ENCODE measurements at regions not wholly inside any gene's neighbourhood (a gene's known extent, or its start where the extent isn't known, plus 50 kb on each side); places are given as distances from the start of the nearest gene placed in this dataset.

DNA sequence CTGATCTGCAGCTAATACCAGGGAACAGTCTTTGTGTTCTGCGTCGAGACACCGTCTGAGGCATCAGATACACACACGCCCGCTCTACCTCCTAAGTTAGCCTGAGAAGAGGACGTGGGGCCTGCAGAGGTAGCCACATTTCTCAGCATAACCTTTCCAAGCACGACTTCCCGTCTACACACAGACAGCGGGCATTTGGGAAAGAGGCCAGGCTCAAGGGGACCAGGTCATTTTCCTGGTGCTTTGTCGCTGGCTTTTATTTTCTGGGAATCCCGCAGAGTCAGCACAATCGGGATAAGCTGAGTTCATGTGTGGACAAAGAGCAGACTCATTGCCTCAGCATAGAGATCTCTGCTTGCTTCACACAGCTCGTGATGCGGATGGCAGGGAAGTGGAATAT, 72.5 kb upstream of the SMYD2 start:
- Histone ChIP-seq H3K4me3 (ENCODE audit: insufficient read depth, low read depth, low read length) (no peak overlapping the region), H3K27me3 (ENCODE audit: control insufficient read depth, insufficient read depth, low read length) (peaks cover 2% of the 10 kb centered on the region; the same call in 1 of the 2 replicates), H3K36me3 (replicated peaks; ENCODE audit: control insufficient read depth, insufficient read depth, low read length) (no peaks in the 10 kb centered on the region)
- no peak for DNase-seq

DNA sequence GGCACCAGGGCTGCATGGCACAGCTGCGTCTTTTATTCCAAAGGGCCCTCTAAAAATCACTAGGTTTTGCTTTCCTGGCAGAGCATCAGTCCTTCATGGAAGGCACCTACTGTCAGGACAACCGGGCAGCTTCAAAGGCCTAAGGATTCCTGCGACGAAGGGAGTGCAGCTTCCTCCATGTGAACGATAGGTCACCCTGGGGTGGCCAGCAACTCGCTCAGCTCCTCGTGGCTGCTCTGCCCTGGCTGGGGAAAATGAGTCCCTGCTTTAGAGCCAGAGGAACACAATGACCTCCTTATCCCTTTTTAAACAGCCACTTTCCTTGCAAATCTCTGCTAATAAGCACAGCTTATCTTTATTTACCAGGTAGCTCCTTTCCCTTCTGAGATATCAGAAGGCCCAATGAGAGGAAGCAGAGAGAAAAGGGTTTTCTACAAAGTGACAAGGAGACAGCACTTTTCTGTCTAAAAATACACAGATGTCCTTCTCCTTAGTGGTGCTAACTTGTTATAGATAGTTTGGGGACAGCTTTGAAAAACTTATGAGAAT, 71.6 kb upstream of the SMYD2 start:
- DNase-seq, result no peak

DNA sequence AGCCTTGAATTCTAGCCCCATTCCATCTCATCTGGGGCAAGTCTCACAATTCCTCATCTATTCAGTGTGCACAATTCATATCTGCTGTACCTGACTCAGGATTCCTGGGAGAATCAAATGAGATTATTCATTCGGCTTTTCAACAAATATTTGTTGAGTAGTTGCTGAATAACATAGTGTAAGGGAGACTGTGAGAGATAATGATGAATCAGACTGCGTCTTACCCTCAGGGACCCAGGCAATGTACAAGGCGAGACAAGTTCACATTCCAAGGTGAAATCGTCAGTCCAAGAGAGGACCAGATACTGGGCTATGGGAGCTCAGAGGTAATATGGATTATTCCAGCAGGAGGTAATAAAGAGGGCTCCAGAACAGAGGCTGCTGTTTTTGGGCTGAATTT, 67.8 kb upstream of the SMYD2 start:
- DNase-seq, result no peak
- Histone ChIP-seq H3K4me3 (ENCODE audit: insufficient read depth, low read depth, low read length) (no peak overlapping the region), H3K36me3 (replicated peaks; ENCODE audit: control insufficient read depth, insufficient read depth, low read length) (no peaks in the 10 kb centered on the region), H3K27me3 (ENCODE audit: control insufficient read depth, insufficient read depth, low read length) (no peaks in the 10 kb centered on the region)

More for the DNA sequence above, 71.6 kb upstream of the SMYD2 start:
- Histone ChIP-seq H3K4me3 (ENCODE audit: insufficient read depth, low read depth, low read length) (no peak overlapping the region), H3K27me3 (ENCODE audit: control insufficient read depth, insufficient read depth, low read length) (peaks cover 2% of the 10 kb centered on the region; the same call in 1 of the 2 replicates), H3K36me3 (replicated peaks; ENCODE audit: control insufficient read depth, insufficient read depth, low read length) (no peaks in the 10 kb centered on the region)

DNA sequence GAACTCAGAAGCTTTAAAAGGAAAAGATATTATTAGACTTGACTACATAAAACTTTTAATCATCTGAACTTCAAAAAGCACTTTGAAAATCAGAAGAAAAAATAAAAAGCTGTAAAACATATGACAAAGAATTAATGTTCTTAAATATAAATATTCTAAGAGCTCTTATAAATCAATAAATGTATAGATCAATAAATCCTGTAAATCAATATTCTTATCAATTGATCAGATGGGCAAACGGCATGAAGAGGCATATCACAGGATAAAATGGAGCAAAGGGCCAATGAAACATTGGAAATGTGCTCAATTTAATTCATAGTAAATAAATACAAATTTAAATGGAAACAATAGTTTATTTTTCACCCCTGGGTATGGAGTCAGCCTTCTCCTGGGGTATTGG, 66.1 kb upstream of the SMYD2 start:
- Histone ChIP-seq H3K4me3 (ENCODE audit: insufficient read depth, low read depth, low read length) (no peak overlapping the region), H3K36me3 (replicated peaks; ENCODE audit: control insufficient read depth, insufficient read depth, low read length) (no peaks in the 10 kb centered on the region), H3K27me3 (ENCODE audit: control insufficient read depth, insufficient read depth, low read length) (no peaks in the 10 kb centered on the region)
- no peak for DNase-seq

DNA sequence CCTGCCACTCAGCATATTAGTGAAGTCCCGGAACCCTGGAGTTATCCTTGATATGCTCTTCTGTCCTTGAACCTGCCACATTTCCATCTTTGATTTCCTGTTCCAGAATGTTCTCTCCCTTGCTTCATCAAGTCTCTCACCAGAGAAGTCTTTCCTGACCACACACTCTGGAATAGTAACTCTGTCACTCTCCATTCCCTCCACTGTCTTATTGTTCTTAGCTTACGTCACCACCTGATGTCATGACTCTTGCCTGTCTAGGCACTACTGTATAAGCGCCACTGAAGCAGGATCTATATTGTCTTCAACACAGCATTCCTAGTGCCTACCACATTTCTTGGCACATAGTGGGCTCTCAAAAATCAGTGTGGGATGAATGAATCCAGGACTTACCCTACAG, 65.4 kb upstream of the SMYD2 start:
- Histone ChIP-seq H3K4me3 (ENCODE audit: insufficient read depth, low read depth, low read length) (no peak overlapping the region), H3K36me3 (replicated peaks; ENCODE audit: control insufficient read depth, insufficient read depth, low read length) (no peaks in the 10 kb centered on the region), H3K27me3 (ENCODE audit: control insufficient read depth, insufficient read depth, low read length) (no peaks in the 10 kb centered on the region)
- DNase-seq, result no peak

DNA sequence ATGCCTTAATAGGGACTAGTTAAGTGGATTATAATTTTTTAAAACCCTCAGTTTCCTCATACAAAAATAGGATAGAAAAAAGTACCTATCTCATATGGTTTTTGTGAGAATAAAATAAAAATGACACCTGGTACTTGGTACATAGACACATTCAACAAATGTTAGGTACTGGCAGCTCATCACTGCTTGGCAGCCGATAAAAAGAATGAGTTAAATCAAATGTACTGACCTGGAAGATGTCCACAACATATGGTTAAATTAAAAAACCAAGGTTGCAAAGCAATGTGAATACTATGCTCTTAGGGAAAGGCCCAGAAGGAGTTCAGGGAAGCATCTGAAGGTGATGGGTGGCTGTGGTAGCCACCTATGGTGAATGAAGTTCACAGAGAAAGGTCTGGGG, 64.9 kb upstream of the SMYD2 start:
- Histone ChIP-seq H3K4me3 (ENCODE audit: insufficient read depth, low read depth, low read length) (no peak overlapping the region), H3K27me3 (ENCODE audit: control insufficient read depth, insufficient read depth, low read length) (no peaks in the 10 kb centered on the region), H3K36me3 (replicated peaks; ENCODE audit: control insufficient read depth, insufficient read depth, low read length) (no peaks in the 10 kb centered on the region)
- no peak for DNase-seq

DNA sequence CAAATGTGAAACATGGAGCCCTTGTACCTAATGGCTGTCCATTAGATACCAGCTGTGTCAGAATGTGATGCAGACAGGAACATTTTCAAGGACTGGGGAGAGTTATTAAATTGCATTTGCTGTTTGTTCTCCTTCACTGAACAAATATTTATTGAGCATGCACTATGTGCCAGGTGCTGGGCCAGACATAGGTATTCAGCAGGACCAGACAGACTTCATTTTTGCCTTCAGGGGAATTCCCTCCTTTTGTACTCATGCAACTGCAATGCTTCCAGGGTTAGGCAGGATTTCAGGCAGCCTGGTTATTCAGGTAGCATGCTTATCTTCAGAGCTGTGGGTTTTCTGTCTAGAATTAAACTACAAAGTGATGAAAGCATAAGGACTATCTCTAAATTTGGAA, 64.2 kb upstream of the SMYD2 start:
- no peak for DNase-seq
- no peak overlapping the region for H3K4me3 ChIP-seq (ENCODE audit: insufficient read depth, low read depth, low read length)
- no peaks in the 10 kb centered on the region for H3K27me3 ChIP-seq (ENCODE audit: control insufficient read depth, insufficient read depth, low read length)
- H3K36me3 ChIP-seq (replicated peaks; ENCODE audit: control insufficient read depth, insufficient read depth, low read length), result no peaks in the 10 kb centered on the region

DNA sequence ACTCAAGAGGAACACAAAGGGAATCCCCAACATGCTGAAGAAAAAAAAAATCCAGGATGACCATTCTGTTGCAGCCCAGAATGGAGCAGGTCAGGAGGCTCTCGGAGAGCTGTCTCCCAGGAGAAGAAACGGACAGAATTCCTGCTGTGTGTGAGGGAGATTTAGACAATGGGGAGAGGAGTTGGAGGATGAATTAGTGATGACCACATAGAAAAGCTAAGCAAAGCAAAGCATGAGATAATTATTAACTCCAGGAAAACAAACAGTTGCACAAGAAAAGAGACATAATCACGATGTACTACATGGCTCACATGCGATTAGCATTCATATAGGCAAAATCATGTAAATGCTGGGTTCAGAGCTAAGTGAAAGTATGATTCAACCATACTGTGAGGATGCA, 61.1 kb upstream of the SMYD2 start:
- H3K27me3 ChIP-seq (ENCODE audit: control insufficient read depth, insufficient read depth, low read length), result peaks cover 8% of the 10 kb centered on the region
- no peak for DNase-seq
- no peak overlapping the region for H3K4me3 ChIP-seq (ENCODE audit: insufficient read depth, low read depth, low read length)
- no peaks in the 10 kb centered on the region for H3K36me3 ChIP-seq (replicated peaks; ENCODE audit: control insufficient read depth, insufficient read depth, low read length)

DNA sequence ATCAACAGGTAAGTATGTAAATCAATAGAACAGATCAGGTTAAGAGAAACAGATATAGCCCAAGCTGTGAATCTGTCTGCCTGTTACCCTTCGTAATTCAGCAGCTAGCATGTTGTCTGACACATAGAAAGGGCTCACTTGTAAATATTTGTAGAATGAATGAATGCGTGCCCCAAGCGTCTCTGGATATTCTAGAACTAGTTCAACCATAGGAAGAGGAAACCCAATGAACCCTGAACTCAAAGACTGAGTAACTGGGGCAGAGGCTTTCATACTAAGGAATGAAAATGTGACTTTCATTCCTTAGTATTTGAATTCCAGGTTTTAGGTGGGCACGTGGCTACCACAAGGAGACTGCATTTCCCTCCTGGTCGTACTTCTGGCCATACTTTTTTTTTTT, 60.1 kb upstream of the SMYD2 start:
- no peak for DNase-seq
- H3K27me3 ChIP-seq (ENCODE audit: control insufficient read depth, insufficient read depth, low read length), result peaks cover 12% of the 10 kb centered on the region
- H3K4me3 ChIP-seq (ENCODE audit: insufficient read depth, low read depth, low read length), result no peak overlapping the region
- H3K36me3 ChIP-seq (replicated peaks; ENCODE audit: control insufficient read depth, insufficient read depth, low read length), result no peaks in the 10 kb centered on the region

DNA sequence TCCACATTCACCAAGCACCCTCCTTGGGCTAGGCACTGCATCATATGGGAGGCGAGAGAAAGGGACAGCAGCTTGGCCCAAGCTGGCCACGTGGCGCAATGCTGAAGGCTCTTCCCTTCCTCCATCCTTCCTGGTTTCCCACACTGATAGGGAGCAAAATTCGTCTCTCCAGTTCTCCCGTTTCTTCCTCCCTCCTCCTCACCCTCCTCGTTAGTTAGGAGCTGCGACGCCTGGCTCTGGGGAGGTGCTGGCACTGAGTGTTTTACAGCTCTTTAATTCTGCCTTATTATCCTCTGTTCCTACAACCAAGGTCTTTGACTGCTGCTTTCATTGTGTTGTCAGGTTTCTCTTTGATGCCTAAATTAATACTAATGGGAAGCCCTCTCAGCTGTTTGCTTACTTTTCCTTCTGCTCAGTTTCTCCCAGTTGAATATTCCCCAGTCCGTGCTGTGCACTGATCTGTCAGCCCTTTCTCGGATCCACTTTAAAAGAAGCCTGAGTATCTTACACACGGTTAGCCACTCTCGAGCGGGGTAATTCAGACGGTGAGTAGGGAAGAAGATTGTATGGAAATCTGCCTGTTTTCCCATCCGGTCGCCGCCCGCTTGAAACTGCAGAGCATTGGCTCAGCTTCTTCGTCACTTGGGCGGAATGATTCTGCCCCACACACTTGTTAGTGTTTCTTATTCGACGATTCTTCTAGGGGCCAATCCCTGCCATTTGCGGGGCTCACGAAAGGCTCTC, 56.2 kb upstream of the SMYD2 start:
- Histone ChIP-seq H3K4me3 (ENCODE audit: insufficient read depth, low read depth, low read length) (peak overlapping the region; percentile 44), H3K27me3 (ENCODE audit: control insufficient read depth, insufficient read depth, low read length) (peaks cover 12% of the 10 kb centered on the region), H3K36me3 (replicated peaks; ENCODE audit: control insufficient read depth, insufficient read depth, low read length) (no peaks in the 10 kb centered on the region)
- no peak for DNase-seq

DNA sequence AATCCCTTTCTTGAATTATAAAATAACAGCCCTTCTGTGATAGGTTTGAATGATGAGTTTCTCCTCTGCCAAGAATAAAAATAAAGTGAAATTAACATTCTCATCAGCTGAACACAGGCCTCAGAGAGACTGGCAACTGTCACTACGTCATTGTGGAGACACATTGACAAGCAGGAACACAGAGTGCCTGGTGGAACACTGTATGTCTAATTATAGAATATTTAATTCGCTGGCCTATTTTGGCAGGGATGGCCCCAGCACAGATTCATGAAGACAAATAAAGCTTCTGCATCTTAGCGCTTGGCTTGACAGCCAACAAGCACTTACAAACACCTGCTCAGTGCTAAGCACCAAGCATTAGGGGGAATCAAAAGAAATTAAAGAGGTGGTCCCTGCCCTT, 52.0 kb upstream of the SMYD2 start:
- H3K27me3 ChIP-seq (ENCODE audit: control insufficient read depth, insufficient read depth, low read length), result peaks cover 11% of the 10 kb centered on the region
- DNase-seq, result no peak
- H3K36me3 ChIP-seq (replicated peaks; ENCODE audit: control insufficient read depth, insufficient read depth, low read length), result no peaks in the 10 kb centered on the region
- H3K4me3 ChIP-seq (ENCODE audit: insufficient read depth, low read depth, low read length), result no peak overlapping the region

DNA sequence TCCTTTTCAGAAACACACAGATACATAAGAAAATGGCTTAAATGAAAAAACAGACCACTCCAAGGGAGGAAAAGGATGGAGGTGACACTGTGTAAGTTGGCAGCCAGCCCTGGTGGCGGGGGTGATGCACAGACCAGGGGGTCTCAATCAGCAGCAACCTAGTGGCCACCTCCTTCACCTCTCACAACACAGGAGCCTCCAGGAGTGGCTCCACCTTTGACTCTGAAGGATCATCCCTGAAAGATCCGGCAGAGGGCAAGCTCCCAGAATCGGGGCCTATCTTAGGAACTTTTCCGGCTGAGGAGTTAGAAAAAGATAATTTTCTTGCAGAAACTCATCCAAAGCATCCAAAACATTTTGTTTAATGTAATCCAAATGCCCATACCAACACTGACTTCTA, 51.2 kb upstream of the SMYD2 start:
- Histone ChIP-seq H3K4me3 (ENCODE audit: insufficient read depth, low read depth, low read length) (no peak overlapping the region), H3K27me3 (ENCODE audit: control insufficient read depth, insufficient read depth, low read length) (peaks cover 6% of the 10 kb centered on the region), H3K36me3 (replicated peaks; ENCODE audit: control insufficient read depth, insufficient read depth, low read length) (no peaks in the 10 kb centered on the region)
- DNase-seq, result no peak
